CD4-positive, alpha-beta T cell (primary cell): ENCODE measurements at regions not wholly inside any gene's neighbourhood (a gene's known extent, or its start where the extent isn't known, plus 50 kb on each side); places are given as distances from the start of the nearest gene placed in this dataset.
"Not testable (repeated sequence)": the region's sequence is repeated elsewhere in the genome, so short reads cannot be mapped to it uniquely, and the experiment has no call there.

Experiments
- ATAC-seq: fragments of 200-7000 bp; cut with Tn5 transposase; one replicate; pipeline ENCODE4 v1.10.0; 2022; ENCODE audit warnings: mild to moderate bottlenecking; ENCODE audit not compliant: poor library complexity
- CTCF ChIA-PET: fragments of 350-600 bp; sonication (Branson Sonifier 250); formaldehyde crosslinking; loops from one replicate; lab custom pipeline; 2021; ENCODE audit warnings: antibody characterized with exemption, inconsistent platforms; lab: Charles Lee
- POLR2A ChIA-PET: fragments of 350-600 bp; sonication (Branson Sonifier 250); formaldehyde crosslinking; loops from one replicate; lab custom pipeline; 2021; ENCODE audit warnings: antibody characterized with exemption, inconsistent platforms; lab: Charles Lee
- DNase-seq, 14 experiments: peaks; one replicate each; pipeline ENCODE4 v3.0.0-alpha.2; 2013 to 2020; ENCODE audit warnings: mixed read lengths in 2 of 14
- H3K27ac ChIP-seq, 2 donors: one replicate each; pipeline versions ENCODE4 v1.5.1 to v1.7.0; 2013; ENCODE audit warnings: low read length in 2 of 2, low read depth in 1 of 2, mild to moderate bottlenecking in 1 of 2
- H3K27me3 ChIP-seq, 2 experiments: 1 replicate in 1 of 2; 2 replicates in 1 of 2; pipeline versions ENCODE4 v1.6.1 to v1.7.0; 2013; ENCODE audit warnings: low read length in 2 of 2, control low read depth in 1 of 2, mild to moderate bottlenecking in 1 of 2, moderate library complexity in 1 of 2; ENCODE audit not compliant: insufficient read depth in 2 of 2, control insufficient read depth in 1 of 2
- H3K36me3 ChIP-seq: one replicate; pipeline ENCODE4 v1.6.1; 2013; ENCODE audit warnings: low read length, control low read depth; ENCODE audit not compliant: insufficient read depth
- H3K4me1 ChIP-seq: one replicate; pipeline ENCODE4 v1.6.1; 2013; ENCODE audit warnings: low read length, control low read depth; ENCODE audit not compliant: insufficient read depth
- H3K4me3 ChIP-seq: one replicate; pipeline ENCODE4 v1.5.1; 2013; ENCODE audit warnings: mild to moderate bottlenecking, low read length, moderate library complexity
- H3K9me3 ChIP-seq, 2 experiments: 1 replicate in 1 of 2; 2 replicates in 1 of 2; pipeline versions ENCODE4 v1.6.1 to v1.7.0; 2013; ENCODE audit warnings: low read length in 2 of 2, mild to moderate bottlenecking in 2 of 2, control low read depth in 1 of 2, moderate library complexity in 1 of 2; ENCODE audit not compliant: control insufficient read depth in 1 of 2, insufficient read depth in 1 of 2
- H3K27ac Mint-ChIP-seq: one replicate; pipeline ENCODE4 v1.8.0; 2020; ENCODE audit warnings: mixed read lengths
- H3K27me3 Mint-ChIP-seq: one replicate; pipeline ENCODE4 v1.8.0; 2021; ENCODE audit warnings: mixed read lengths
- H3K36me3 Mint-ChIP-seq: one replicate; pipeline ENCODE4 v1.8.0; 2021; ENCODE audit warnings: low read depth, mixed read lengths
- H3K4me1 Mint-ChIP-seq: one replicate; pipeline ENCODE4 v1.8.0; 2021; ENCODE audit warnings: low read depth, mixed read lengths
- H3K4me3 Mint-ChIP-seq: one replicate; pipeline ENCODE4 v1.8.0; 2020; ENCODE audit warnings: mild to moderate bottlenecking, mixed read lengths
- H3K9me3 Mint-ChIP-seq: one replicate; pipeline ENCODE4 v1.8.0; 2020; ENCODE audit warnings: mixed read lengths
- intact Hi-C, 2 experiments: fragments of 100-400 bp; cut with DNase I in 1 of 2; cut with micrococcal nuclease in 1 of 2; formaldehyde crosslinking; loops; one replicate each; pipeline versions ENCODE4 v1.15.1 to v1.9.0; 2023 to 2025; cut with DNase I, micrococcal nuclease
- TF ChIP-seq, protein P1 (sequence below): fragments of 200-600 bp; IDR thresholded peaks from one replicate; pipeline ENCODE4 v1.8.0; 2022; ENCODE audit warnings: antibody characterized with exemption, mild to moderate bottlenecking

DNA sequence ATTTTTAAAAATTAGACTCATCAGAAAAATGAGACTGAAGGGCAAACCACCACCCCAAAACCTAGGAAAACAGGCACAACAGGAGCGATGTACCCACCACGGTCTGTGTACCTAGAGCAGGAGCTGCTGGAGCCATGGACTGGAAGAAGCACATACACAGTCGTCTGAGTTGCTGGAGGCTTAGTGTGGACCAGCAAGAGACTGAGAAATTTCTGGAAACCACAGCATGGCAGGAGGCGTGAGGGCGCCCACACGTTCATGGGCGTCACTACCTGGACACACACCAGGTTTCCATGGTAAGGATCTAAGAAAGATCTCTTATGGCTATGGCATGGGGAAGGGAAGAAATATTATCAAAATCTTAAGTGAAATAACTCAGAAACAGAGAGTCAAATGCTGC lies 91.9 kb downstream of the MED10 start:
- H3K9me3 Mint-ChIP-seq = no peaks in the 10 kb centered on the region
- peaks cover 12% of the 10 kb centered on the region for H3K27me3 Mint-ChIP-seq
- H3K4me3 ChIP-seq = no peak overlapping the region
- TF ChIP-seq, protein P1, sequence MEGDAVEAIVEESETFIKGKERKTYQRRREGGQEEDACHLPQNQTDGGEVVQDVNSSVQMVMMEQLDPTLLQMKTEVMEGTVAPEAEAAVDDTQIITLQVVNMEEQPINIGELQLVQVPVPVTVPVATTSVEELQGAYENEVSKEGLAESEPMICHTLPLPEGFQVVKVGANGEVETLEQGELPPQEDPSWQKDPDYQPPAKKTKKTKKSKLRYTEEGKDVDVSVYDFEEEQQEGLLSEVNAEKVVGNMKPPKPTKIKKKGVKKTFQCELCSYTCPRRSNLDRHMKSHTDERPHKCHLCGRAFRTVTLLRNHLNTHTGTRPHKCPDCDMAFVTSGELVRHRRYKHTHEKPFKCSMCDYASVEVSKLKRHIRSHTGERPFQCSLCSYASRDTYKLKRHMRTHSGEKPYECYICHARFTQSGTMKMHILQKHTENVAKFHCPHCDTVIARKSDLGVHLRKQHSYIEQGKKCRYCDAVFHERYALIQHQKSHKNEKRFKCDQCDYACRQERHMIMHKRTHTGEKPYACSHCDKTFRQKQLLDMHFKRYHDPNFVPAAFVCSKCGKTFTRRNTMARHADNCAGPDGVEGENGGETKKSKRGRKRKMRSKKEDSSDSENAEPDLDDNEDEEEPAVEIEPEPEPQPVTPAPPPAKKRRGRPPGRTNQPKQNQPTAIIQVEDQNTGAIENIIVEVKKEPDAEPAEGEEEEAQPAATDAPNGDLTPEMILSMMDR = no peak
- intact Hi-C loops = no loop called here
- no peaks in the 10 kb centered on the region for H3K4me1 ChIP-seq
- no peaks in the 10 kb centered on the region for H3K36me3 ChIP-seq
- no peak overlapping the region for H3K4me3 Mint-ChIP-seq
- ATAC-seq = no peak
- no peak overlapping the region for H3K27ac Mint-ChIP-seq
- DNase-seq = no peak
- ChIA-PET POLR2A (no interaction called here), CTCF (no interaction called here)
- no peaks in the 10 kb centered on the region for H3K36me3 Mint-ChIP-seq
- H3K9me3 ChIP-seq = no peaks in the 10 kb centered on the region
- peaks cover 4% of the 10 kb centered on the region for H3K4me1 Mint-ChIP-seq
- peaks cover 0 to 4% of the 10 kb centered on the region in 2 experiments for H3K27me3 ChIP-seq
- H3K27ac ChIP-seq = no peak overlapping the region

DNA sequence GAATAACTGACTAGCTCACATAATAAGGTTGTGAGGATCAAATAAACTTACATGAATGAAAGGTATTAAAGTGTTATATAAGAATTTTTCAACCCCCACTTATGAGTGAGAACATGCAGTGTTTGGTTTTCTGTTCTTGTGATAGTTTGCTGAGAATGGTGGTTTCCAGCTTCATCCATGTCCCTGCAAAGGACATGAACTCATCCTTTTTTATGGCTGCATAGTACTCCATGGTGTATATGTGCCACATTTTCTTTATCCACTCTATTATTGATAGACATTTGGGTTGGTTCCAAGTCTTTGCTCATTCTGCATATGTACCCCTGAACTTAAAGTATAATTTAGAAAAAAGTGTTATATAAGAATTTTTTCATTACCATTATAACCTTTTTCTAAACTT lies 93.9 kb downstream of the MED10 start:
- H3K36me3 ChIP-seq, H3K27ac Mint-ChIP-seq, H3K9me3 ChIP-seq, POLR2A ChIA-PET, H3K36me3 Mint-ChIP-seq, intact Hi-C loops, H3K4me1 ChIP-seq, H3K4me3 Mint-ChIP-seq, H3K27ac ChIP-seq, H3K9me3 Mint-ChIP-seq, H3K27me3 ChIP-seq, ATAC-seq, H3K4me3 ChIP-seq, DNase-seq, CTCF ChIA-PET: not testable (repeated sequence)
- H3K27me3 Mint-ChIP-seq = peaks cover 29% of the 10 kb centered on the region
- H3K4me1 Mint-ChIP-seq = peaks cover 11% of the 10 kb centered on the region

DNA sequence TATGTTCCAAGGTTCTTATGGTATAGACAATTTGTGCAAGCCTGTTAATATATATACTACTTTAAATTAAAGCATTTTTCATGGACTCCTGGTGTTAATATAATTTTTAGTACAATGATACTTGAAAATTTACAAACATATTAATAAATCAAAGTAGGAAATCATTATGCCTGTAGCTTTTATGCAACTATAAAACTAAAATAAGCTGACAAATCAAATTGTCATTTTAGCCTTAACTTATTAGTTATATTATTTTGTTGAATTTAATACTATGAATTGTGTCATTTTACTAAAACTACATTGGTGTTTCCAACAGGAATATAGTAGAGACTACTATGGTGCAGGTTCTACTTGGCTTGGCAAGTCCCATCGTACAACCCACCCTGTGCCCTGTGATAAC lies 96.0 kb downstream of the MED10 start:
- H3K36me3 ChIP-seq = no peaks in the 10 kb centered on the region
- no peaks in the 10 kb centered on the region for H3K36me3 Mint-ChIP-seq
- no peaks in the 10 kb centered on the region for H3K4me1 ChIP-seq
- peaks cover 35% of the 10 kb centered on the region for H3K27me3 Mint-ChIP-seq
- H3K4me3 ChIP-seq = no peak overlapping the region
- H3K27ac ChIP-seq = no peak overlapping the region
- no peak overlapping the region for H3K4me3 Mint-ChIP-seq
- no peak overlapping the region for H3K27ac Mint-ChIP-seq
- TF ChIP-seq, protein P1 = no peak
- no peaks in the 10 kb centered on the region for H3K9me3 ChIP-seq
- no peaks in the 10 kb centered on the region for H3K9me3 Mint-ChIP-seq
- CTCF ChIA-PET = no interaction called here
- H3K4me1 Mint-ChIP-seq = peaks cover 11% of the 10 kb centered on the region
- POLR2A ChIA-PET = no interaction called here
- H3K27me3 ChIP-seq = peaks cover 2 to 4% of the 10 kb centered on the region in 2 experiments
- no peak for ATAC-seq
- intact Hi-C loops = no loop called here
- DNase-seq = no peak

DNA sequence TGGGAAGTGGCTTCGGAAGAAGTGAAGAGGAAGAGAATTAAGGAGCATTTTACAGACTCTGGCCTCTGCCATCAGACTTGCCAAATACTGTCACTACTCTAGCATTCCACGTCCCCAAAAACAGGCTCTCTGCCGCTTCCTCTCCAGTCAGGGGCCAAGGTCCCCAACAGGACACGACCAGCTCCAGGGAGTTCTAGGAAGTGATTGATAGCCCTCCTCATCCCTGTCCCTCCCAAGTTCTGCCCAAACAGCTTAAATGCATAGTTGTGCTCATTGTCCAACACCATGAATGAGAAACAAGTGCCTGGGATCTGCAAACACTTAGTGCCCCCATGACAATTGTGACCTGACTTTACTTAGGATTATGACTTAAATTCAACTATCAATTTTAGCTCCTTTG lies 96.5 kb downstream of the MED10 start:
- ATAC-seq (no peak), DNase-seq (no peak)
- no peaks in the 10 kb centered on the region for H3K4me1 ChIP-seq
- no peaks in the 10 kb centered on the region for H3K9me3 ChIP-seq
- H3K27ac ChIP-seq = no peak overlapping the region
- H3K4me3 Mint-ChIP-seq = no peak overlapping the region
- peaks cover 11% of the 10 kb centered on the region for H3K4me1 Mint-ChIP-seq
- H3K36me3 ChIP-seq = no peaks in the 10 kb centered on the region
- H3K27ac Mint-ChIP-seq = no peak overlapping the region
- H3K27me3 ChIP-seq = peaks cover 2 to 4% of the 10 kb centered on the region in 2 experiments
- TF ChIP-seq, protein P1 = no peak
- H3K27me3 Mint-ChIP-seq = peaks cover 35% of the 10 kb centered on the region
- no peaks in the 10 kb centered on the region for H3K9me3 Mint-ChIP-seq
- ChIA-PET CTCF (no interaction called here), POLR2A (no interaction called here)
- H3K4me3 ChIP-seq = no peak overlapping the region
- intact Hi-C loops = no loop called here
- no peaks in the 10 kb centered on the region for H3K36me3 Mint-ChIP-seq
